HEK293T (cell line): ENCODE measurements at regions not wholly inside any gene's neighbourhood (a gene's known extent, or its start where the extent isn't known, plus 50 kb on each side); places are given as distances from the start of the nearest gene placed in this dataset.
"Not testable (repeated sequence)": the region's sequence is repeated elsewhere in the genome, so short reads cannot be mapped to it uniquely, and the experiment has no call there.

ENCODE experiments used
- CTCF ChIA-PET: fragments of 350-600 bp; formaldehyde crosslinking; extraction: SDS; loops from one replicate; lab custom pipeline; 2021; ENCODE audit warnings: antibody characterized with exemption, inconsistent platforms; lab: Yijun Ruan, JAX
- POLR2A ChIA-PET: fragments of 350-600 bp; formaldehyde crosslinking; extraction: SDS; loops from one replicate; lab custom pipeline; 2020; ENCODE audit warnings: antibody characterized with exemption, inconsistent platforms; lab: Yijun Ruan, JAX
- DNase-seq: peaks from one replicate; pipeline ENCODE4 v3.0.0; 2012; ENCODE audit warnings: mixed read lengths; ENCODE audit errors: extremely low spot score
- ARNT ChIP-seq: fragments of 450-650 bp; IDR thresholded peaks from 2 replicates; pipeline ENCODE4 v1.6.1; 2017; ENCODE audit warnings: mild to moderate bottlenecking
- BHLHE40 ChIP-seq: fragments of 450-650 bp; IDR thresholded peaks from 2 replicates; pipeline ENCODE4 v1.6.1; 2016; ENCODE audit warnings: mild to moderate bottlenecking, moderate library complexity, borderline replicate concordance
- CTBP1 ChIP-seq: fragments of 450-650 bp; IDR thresholded peaks from 2 replicates; pipeline ENCODE4 v1.6.1; 2016; ENCODE audit warnings: borderline replicate concordance
- ELF4 ChIP-seq: fragments of 450-650 bp; IDR thresholded peaks from 2 replicates; pipeline ENCODE4 v1.6.1; 2017; ENCODE audit warnings: antibody characterized with exemption
- FOXA1 ChIP-seq: fragments of 450-650 bp; IDR thresholded peaks from 2 replicates; pipeline ENCODE4 v1.6.1; 2016; ENCODE audit warnings: mild to moderate bottlenecking
- FOXK2 ChIP-seq: fragments of 450-650 bp; IDR thresholded peaks from 2 replicates; pipeline ENCODE4 v1.6.1; 2016; ENCODE audit warnings: mild to moderate bottlenecking
- FOXM1 ChIP-seq: fragments of 450-650 bp; IDR thresholded peaks from 2 replicates; pipeline ENCODE4 v1.6.1; 2017; ENCODE audit warnings: mild to moderate bottlenecking, borderline replicate concordance
- HDGF ChIP-seq: fragments of 450-650 bp; IDR thresholded peaks from 2 replicates; pipeline ENCODE4 v1.6.1; 2017; ENCODE audit warnings: antibody characterized with exemption, borderline replicate concordance
- L3MBTL2 ChIP-seq: fragments of 450-650 bp; conservative IDR thresholded peaks from 2 replicates; pipeline ENCODE4 v1.6.1; 2016; ENCODE audit warnings: mild to moderate bottlenecking
- LEF1 ChIP-seq: fragments of 450-650 bp; IDR thresholded peaks from 2 replicates; pipeline ENCODE4 v1.6.1; 2017; ENCODE audit warnings: mild to moderate bottlenecking, borderline replicate concordance
- NFRKB ChIP-seq: fragments of 450-650 bp; IDR thresholded peaks from 2 replicates; pipeline ENCODE4 v1.6.1; 2016; ENCODE audit warnings: mild to moderate bottlenecking, moderate library complexity
- SP1 ChIP-seq: fragments of 450-650 bp; IDR thresholded peaks from 2 replicates; pipeline ENCODE4 v1.6.1; 2017
- SUZ12 ChIP-seq: fragments of 450-650 bp; IDR thresholded peaks from 2 replicates; pipeline ENCODE4 v1.6.1; 2016; ENCODE audit warnings: mild to moderate bottlenecking
- TARDBP ChIP-seq: fragments of 450-650 bp; IDR thresholded peaks from 2 replicates; pipeline ENCODE4 v1.6.1; 2016
- ZNF384 ChIP-seq: fragments of 450-650 bp; IDR thresholded peaks from 2 replicates; pipeline ENCODE4 v1.6.1; 2016
- TF ChIP-seq, protein P1 (sequence below): fragments of 450-650 bp; IDR thresholded peaks from 2 replicates; pipeline ENCODE4 v1.6.1; 2016

DNA sequence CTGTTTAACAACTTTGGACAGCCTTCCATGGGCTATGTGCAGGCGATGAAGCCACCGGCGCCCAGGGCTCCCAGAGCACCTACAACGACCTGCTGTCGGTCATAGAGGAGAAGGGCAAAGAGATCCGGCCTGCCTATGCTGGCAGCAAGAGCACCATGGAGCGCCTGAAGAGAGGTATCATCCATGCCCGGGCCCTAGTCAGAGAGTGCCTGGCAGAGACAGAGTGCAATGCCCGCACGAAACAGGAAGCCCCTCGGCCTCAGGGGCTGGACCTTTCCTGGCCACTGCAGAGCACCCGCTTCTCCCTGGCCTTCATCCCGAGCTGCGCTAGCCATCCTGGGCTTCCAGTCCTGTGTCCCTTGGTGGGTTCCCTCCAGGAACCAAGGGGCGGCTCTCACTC, 497.0 kb upstream of the PHF14 start:
- ChIA-PET POLR2A (no interaction called here), CTCF (no interaction called here)
- TF ChIP-seq SP1 (no peak), FOXA1 (no peak), LEF1 (no peak), HDGF (no peak)
- no peak for DNase-seq

DNA sequence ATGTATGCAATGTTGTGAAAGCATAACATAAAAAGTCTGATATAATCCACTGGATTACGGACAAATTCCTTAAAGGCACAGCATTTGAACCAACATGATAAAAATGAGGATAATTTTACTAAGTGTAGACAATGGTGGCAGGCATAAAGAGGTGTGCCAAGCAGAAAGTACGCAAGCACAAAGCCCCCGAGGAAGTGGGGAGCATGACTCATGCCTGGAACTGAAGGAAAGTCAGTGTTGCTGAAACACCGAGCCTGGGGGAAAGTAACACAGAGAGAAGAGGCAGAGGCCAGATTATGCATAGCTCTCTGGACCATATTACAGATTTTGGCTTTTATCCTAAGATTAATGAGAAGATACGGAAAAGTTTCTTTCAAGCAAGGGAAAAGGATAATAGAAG, 490.0 kb upstream of the PHF14 start:
- TF ChIP-seq FOXM1 (no peak), ELF4 (no peak), FOXK2 (no peak), BHLHE40 (no peak), FOXA1 (no peak), LEF1 (no peak), L3MBTL2 (no peak)
- TF ChIP-seq, protein P1, sequence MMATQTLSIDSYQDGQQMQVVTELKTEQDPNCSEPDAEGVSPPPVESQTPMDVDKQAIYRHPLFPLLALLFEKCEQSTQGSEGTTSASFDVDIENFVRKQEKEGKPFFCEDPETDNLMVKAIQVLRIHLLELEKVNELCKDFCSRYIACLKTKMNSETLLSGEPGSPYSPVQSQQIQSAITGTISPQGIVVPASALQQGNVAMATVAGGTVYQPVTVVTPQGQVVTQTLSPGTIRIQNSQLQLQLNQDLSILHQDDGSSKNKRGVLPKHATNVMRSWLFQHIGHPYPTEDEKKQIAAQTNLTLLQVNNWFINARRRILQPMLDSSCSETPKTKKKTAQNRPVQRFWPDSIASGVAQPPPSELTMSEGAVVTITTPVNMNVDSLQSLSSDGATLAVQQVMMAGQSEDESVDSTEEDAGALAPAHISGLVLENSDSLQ, result no peak
- POLR2A ChIA-PET, result no interaction called here

DNA sequence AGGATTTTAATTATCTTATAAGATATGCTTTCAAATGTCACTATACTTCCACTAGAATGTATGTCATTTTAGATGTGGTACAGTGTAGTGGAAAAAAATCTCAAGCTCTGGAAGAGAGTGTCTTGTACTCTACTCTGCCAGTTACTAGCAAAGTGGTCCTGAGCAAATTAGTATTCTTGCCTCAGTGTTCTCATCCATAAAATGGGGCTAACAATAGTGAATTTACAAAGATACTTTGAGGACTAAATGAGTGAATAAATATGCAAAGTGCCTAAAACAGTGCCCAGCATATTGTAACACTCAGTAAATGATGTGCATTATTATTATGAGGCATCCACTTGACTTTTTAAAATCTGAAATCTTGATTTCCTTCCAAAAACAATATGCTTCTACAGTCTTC, 488.9 kb upstream of the PHF14 start:
- CTCF ChIA-PET, result no interaction called here
- no peak for TF ChIP-seq FOXA1
- TF ChIP-seq NFRKB, result no peak
- TF ChIP-seq, protein P1, result no peak
- TF ChIP-seq LEF1, result no peak
- no peak for TF ChIP-seq SP1
- no peak for TF ChIP-seq L3MBTL2
- TF ChIP-seq ARNT, result no peak
- no peak for TF ChIP-seq ZNF384
- TF ChIP-seq FOXM1, result no peak
- TF ChIP-seq HDGF, result no peak
- no peak for TF ChIP-seq TARDBP
- no peak for TF ChIP-seq CTBP1
- no peak for TF ChIP-seq ELF4
- no peak for TF ChIP-seq BHLHE40
- no peak for TF ChIP-seq FOXK2
- no peak for TF ChIP-seq SUZ12
- POLR2A ChIA-PET, result no interaction called here
- DNase-seq, result no peak

More for the DNA sequence above, 490.0 kb upstream of the PHF14 start:
- CTCF ChIA-PET, result no interaction called here
- no peak for DNase-seq

DNA sequence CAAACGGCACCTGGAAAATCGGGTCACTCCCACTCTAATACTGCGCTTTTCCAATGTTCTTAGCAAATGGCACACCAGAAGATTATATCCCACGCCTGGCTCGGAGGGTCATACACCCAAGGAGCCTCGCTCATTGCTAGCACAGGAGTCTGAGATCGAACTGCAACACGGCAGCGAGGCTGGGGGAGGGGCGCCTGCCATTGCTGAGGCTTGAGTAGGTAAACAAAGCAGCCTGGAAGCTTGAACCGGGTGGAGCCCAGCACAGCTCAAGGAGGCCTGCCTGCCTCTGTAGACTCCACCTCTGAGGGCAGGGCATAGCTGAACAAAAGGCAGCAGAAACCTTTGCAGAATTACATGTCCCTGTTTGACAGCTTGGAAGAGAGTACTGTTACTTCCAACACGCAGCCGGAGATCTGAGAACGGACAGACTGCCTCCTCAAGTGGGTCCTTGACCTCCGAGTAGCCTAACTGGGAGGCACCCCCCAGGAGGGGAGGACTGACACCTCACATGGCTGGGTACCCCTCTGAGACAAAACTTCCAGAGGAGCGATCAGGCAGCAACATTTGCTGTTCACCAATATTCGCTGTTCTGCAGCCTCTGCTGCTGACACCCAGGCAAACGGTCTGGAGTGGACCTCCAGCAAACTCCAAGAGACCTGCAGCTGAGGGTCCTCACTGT, 472.3 kb upstream of the PHF14 start:
- CTCF ChIA-PET, POLR2A ChIA-PET: not testable (repeated sequence)

DNA sequence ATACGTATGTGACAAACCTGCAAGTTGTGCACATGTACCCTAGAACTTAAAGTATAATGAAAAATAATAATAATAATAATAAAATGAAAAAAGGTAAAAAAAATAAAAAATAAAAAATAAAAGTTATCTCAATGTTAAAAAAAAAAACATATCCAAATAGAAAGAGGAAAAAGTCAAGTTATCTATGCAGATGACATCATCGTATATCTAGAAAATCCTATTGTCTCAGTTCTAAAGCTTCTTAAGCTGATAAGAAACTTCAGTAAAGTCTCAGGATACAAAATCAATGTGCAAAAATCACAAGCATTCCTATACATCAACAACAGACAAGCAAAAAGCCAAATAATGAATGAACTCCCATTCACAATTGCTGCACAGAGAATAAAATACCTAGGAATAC, 466.6 kb upstream of the PHF14 start:
- ChIA-PET CTCF (no interaction called here), POLR2A (no interaction called here)
- DNase-seq, result no peak
- TF ChIP-seq ARNT (no peak), FOXA1 (no peak), SP1 (no peak), TARDBP (no peak), ELF4 (no peak), NFRKB (no peak), HDGF (no peak), SUZ12 (no peak), FOXM1 (no peak), BHLHE40 (no peak), FOXK2 (no peak), L3MBTL2 (no peak), ZNF384 (no peak), LEF1 (no peak), CTBP1 (no peak)
- TF ChIP-seq, protein P1, result no peak

More for the DNA sequence above, 472.3 kb upstream of the PHF14 start:
- DNase-seq, result not testable (repeated sequence)

DNA sequence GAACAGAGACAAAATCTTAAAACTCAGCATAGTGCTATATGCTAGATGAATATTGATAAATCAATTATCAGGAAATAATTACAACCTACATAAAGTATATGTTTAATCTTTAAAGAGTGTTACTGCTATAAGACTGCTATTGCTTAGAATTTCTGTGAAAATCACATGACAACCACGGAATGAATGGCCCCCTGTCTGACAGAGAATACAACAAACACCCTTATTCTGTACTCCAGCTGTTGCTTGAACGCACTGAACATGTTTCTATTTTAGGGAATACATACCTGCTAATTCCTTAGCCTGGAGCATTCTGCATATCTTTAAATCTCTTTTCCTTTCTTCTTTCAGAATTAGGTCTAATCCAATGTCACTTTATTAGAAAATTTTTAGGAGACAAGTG, 452.4 kb upstream of the PHF14 start:
- ChIA-PET CTCF (no interaction called here), POLR2A (no interaction called here)
- no peak for DNase-seq
- no peak for TF ChIP-seq BHLHE40
- no peak for TF ChIP-seq SP1
- TF ChIP-seq ARNT, result no peak
- TF ChIP-seq, protein P1, result no peak
- TF ChIP-seq LEF1, result no peak
- TF ChIP-seq FOXA1, result no peak
- no peak for TF ChIP-seq TARDBP
- TF ChIP-seq SUZ12, result no peak
- no peak for TF ChIP-seq FOXK2
- TF ChIP-seq ZNF384, result no peak
- TF ChIP-seq NFRKB, result no peak

DNA sequence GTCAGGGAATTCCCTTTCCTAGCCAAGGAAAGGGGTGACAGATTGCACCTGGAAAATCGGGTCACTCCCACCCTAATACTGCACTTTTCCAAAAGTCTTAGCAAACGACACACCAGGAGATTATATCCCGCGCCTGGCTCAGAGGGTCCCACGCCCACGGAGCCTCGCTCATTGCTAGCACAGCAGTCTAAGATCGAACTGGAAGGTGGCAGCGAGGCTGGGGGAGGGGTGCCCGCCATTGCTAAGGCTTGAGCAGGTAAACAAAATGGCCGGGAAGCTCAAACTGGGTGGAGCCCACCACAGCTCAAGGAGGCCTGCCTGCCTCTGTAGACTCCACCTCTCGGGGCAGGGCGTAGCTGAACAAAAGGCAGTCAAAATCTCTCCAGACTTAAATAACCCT, 440.2 kb upstream of the PHF14 start:
- DNase-seq, POLR2A ChIA-PET, CTCF ChIA-PET: not testable (repeated sequence)
